Lung (tissue), 11 donors: ENCODE measurements at regions not wholly inside any gene's neighbourhood (a gene's known extent, or its start where the extent isn't known, plus 50 kb on each side); places are given as distances from the start of the nearest gene placed in this dataset.

Source experiments
- ATAC-seq: fragments of 200-7000 bp; cut with Tn5 transposase; one replicate; pipeline ENCODE4 v1.9.1; 2020; ENCODE audit warnings: moderate number of reproducible peaks; ENCODE audit not compliant: insufficient read depth, low FRiP score
- DNase-seq, 3 donors: peaks; one replicate each; pipeline ENCODE4 v3.0.0-alpha.2; 2013 to 2017
- H3K27ac ChIP-seq, 2 donors: one replicate each; pipeline ENCODE4 v1.5.1; 2013; ENCODE audit warnings: mild to moderate bottlenecking in 2 of 2, moderate library complexity in 2 of 2, control low read depth in 1 of 2, inconsistent platforms in 1 of 2, low read depth in 1 of 2, low read length in 1 of 2
- H3K27me3 ChIP-seq, 3 donors: one replicate each; pipeline ENCODE4 v1.5.1; 2013; ENCODE audit warnings: low read length in 2 of 3; ENCODE audit not compliant: control insufficient read depth in 3 of 3, insufficient read depth in 3 of 3
- H3K36me3 ChIP-seq, 4 donors: one replicate each; pipeline ENCODE4 v1.5.1; 2013; ENCODE audit warnings: low read length in 4 of 4, mild to moderate bottlenecking in 1 of 4, moderate library complexity in 1 of 4; ENCODE audit not compliant: control insufficient read depth in 4 of 4, insufficient read depth in 4 of 4
- H3K4me1 ChIP-seq, 5 donors: one replicate each; pipeline ENCODE4 v1.5.1; 2013; ENCODE audit warnings: low read length in 5 of 5, mild to moderate bottlenecking in 2 of 5, moderate library complexity in 1 of 5; ENCODE audit not compliant: control insufficient read depth in 5 of 5, insufficient read depth in 5 of 5
- H3K4me3 ChIP-seq: one replicate; pipeline ENCODE4 v1.5.1; 2013; ENCODE audit warnings: mild to moderate bottlenecking, control low read depth, moderate library complexity
- H3K9ac ChIP-seq, 2 donors: one replicate each; pipeline ENCODE4 v1.5.1; 2013; ENCODE audit warnings: low read length in 2 of 2, control low read depth in 1 of 2; ENCODE audit not compliant: insufficient read depth in 1 of 2
- H3K9me3 ChIP-seq, 4 donors: one replicate each; pipeline ENCODE4 v1.5.1; 2013; ENCODE audit warnings: low read length in 3 of 4, mild to moderate bottlenecking in 1 of 4, moderate library complexity in 1 of 4; ENCODE audit not compliant: control insufficient read depth in 4 of 4, insufficient read depth in 3 of 4
- CTCF ChIP-seq: IDR thresholded peaks from 2 replicates; pipeline ENCODE4 v1.5.1; 2012; ENCODE audit warnings: mild to moderate bottlenecking; ENCODE audit errors: control extremely low read depth, extremely low read depth
- whole genome bisulfite sequencing, 2 donors: extraction: QIAGEN DNeasy Blood & Tissue Kit; methylation state at CpG; one replicate each; pipeline ENCODE4 v1.1.7; 2013; 5-methylcytosine and 5-hydroxymethylcytosine counted together
- donor health status: control.
- donor health status: control.
- donor health status: Bipolar disorder and iron deficiency.
- donor health status: healthy.
- donor health status: DM: yes; HTN: yes; CAD: no.

DNA sequence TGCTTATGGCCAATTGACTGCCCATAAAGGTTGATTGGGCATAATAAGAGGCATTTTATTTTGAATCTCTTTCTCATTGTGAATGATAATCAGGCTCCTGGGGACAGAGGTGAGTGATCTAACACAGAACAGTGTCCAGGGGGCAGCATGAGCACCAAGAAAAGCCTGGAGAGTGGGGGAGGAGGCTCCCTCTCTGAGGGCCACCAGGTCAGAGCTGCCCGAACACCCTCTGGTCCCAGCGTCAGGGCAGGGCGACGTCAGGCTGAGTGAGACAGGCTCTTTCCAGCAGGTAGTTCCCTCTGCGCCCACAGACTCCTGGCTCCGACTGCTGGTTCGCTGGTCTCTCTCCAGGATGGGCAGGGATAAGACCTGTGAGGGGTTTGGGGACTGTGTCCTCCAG lies 250.2 kb upstream of the C1orf174 start:
- H3K27ac ChIP-seq = no peak overlapping the region
- no peaks in the 10 kb centered on the region for H3K9me3 ChIP-seq
- H3K4me1 ChIP-seq = no peaks in the 10 kb centered on the region
- peaks cover 0 to 5% (median 0%) of the 10 kb centered on the region in 3 donors for H3K27me3 ChIP-seq
- TF ChIP-seq CTCF = no peak
- H3K4me3 ChIP-seq = no peak overlapping the region
- H3K9ac ChIP-seq = no peak overlapping the region
- H3K36me3 ChIP-seq = no peaks in the 10 kb centered on the region
- ATAC-seq (no peak), DNase-seq (no peak)
- 35 to 54% methylated on average over 7 of the region's 7 CpGs for WGBS, 2 donors

- Histone ChIP-seq H3K4me3 (no peak overlapping the region), H3K27me3 (peaks cover 0 to 5% (median 0%) of the 10 kb centered on the region in 3 donors), H3K4me1 (no peaks in the 10 kb centered on the region), H3K36me3 (no peaks in the 10 kb centered on the region), H3K9me3 (no peaks in the 10 kb centered on the region), H3K9ac (no peak overlapping the region), H3K27ac (no peak overlapping the region)
- no peak for ATAC-seq
- WGBS, 2 donors = 83 to 89% methylated on average over 11 of the region's 11 CpGs
- no peak for DNase-seq
- TF ChIP-seq CTCF = no peak
Observed at GRCh38 chr1:4152266-4152665, 252.2 kb upstream of the C1orf174 start.

DNA sequence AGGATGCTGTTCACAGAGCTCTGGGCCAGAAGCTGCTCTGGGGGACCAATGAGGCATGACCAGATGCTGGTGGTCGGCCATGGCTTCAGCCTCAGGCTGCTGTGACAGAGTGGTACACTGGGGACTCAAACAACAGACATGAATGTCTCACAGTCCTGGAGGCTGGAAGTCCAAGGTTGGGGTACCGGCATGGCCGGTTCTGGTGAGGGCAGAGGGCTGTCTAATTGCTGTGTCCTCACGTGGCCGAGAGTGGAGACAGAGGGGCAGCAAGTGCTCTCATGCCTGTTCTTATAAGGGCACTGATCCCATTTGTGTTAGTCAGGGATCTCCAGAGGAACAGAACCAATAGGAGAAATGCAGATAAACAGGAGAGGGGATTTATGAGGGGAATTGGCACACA lies 253.5 kb upstream of the C1orf174 start:
- 86 to 88% methylated on average over 5 of the region's 5 CpGs for WGBS, 2 donors
- DNase-seq (no peak), ATAC-seq (no peak)
- Histone ChIP-seq H3K4me3 (no peak overlapping the region), H3K36me3 (no peaks in the 10 kb centered on the region), H3K9ac (no peak overlapping the region), H3K4me1 (no peaks in the 10 kb centered on the region), H3K27ac (no peak overlapping the region), H3K9me3 (no peaks in the 10 kb centered on the region), H3K27me3 (peaks cover 0 to 5% (median 0%) of the 10 kb centered on the region in 3 donors)
- no peak for TF ChIP-seq CTCF

GRCh38 chr1:4156241-4156973 lies 256.3 kb upstream of the C1orf174 start:
- WGBS, 2 donors = 64 to 65% methylated on average over 14 of the region's 14 CpGs
- Histone ChIP-seq H3K27me3 (peaks cover 0 to 2% (median 0%) of the 10 kb centered on the region in 3 donors), H3K9me3 (peaks cover 0 to 4% (median 0%) of the 10 kb centered on the region in 4 donors), H3K27ac (no peak overlapping the region), H3K36me3 (no peaks in the 10 kb centered on the region), H3K4me1 (no peaks in the 10 kb centered on the region), H3K4me3 (no peak overlapping the region), H3K9ac (no peak overlapping the region)
- DNase-seq (no peak), ATAC-seq (no peak)
- no peak for TF ChIP-seq CTCF
